OCI-LY3 (cell line): ENCODE measurements at regions not wholly inside any gene's neighbourhood (a gene's known extent, or its start where the extent isn't known, plus 50 kb on each side); places are given as distances from the start of the nearest gene placed in this dataset.

Experiments used
- CTCF ChIP-seq: fragments of 200-600, 300-600 bp; sonication (generic); IDR thresholded peaks from 2 replicates; pipeline ENCODE4 v1.5.1; 2014; ENCODE audit warnings: antibody characterized with exemption, low read length, low read depth
- EZH2phosphoT487 ChIP-seq: fragments of 200-600 bp; shearing (Covaris generic); IDR thresholded peaks from 2 replicates; pipeline ENCODE4 v1.6.1; 2018; ENCODE audit warnings: antibody characterized with exemption, mixed run types, low read depth

DNA sequence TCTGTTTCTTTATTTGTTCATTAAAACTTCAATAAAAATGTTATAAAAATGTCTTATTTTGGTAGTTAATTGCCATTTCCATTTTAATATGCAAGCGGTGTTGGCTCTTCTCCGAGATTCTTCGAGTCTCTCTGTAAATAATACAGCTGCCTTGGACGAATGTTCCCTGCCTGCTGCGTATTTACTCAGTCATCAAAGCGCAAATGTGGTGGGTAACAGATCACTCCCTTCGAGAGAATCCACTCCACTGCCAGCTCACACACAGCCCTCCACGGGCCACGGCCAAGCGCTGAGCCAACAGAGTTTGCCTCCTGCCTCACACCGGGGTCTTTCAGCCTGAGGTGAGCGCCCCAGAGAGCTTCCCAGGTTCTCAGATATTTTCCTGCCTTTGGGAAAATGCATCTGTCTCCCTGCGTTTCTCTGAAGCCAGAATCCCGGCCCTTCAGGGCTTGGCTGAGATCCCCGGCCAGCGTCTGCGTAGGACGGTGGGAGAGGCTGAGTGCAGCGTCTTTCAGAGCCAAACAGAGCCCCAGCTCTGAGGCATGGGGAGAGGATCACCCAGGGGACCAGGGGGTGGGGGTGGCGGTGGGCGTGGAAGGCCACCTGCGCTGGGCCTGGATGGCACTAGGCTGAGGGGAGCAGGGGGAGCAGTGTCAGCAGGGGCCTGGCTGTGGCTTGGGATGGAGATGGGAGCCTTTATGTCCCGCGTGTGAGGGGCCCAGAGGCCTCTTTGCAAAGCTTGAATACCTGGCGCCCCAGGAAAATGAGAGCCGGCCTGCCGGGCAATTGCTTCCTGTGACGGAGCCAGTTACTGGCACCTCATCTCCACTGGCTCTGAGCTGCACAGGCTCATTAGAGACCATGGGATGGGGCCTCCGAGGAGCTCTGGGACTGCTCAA lies 248.7 kb downstream of the RBFOX3 start:
- TF ChIP-seq CTCF (no peak), EZH2phosphoT487 (no peak)
